ENCODE measurements at regions not wholly inside any gene's neighbourhood (a gene's known extent, or its start where the extent isn't known, plus 50 kb on each side); places are given as distances from the start of the nearest gene placed in this dataset.
"Not testable (repeated sequence)": the region's sequence is repeated elsewhere in the genome, so short reads cannot be mapped to it uniquely, and the experiment has no call there.

DNA sequence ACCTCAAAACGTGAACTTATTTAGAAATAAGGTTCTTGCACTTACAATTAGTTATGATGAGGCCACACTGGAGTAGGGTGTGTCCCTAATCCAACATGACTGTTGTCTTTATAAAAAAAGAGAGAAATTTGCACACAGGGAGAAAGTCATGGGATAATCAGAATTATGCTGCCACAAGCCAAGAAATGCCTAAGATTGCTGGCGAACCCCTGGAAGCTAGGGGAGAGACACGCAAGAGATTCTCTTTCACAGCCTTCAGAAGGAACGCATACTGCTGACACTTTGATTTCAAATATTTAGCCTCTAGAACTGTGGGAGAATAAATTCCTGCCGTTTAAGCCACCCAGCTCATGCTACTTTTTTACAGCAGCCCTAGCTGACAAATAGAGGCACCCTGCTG is 138.3 kb downstream of the CCDC71L start:
- DNase-seq: no peak

DNA sequence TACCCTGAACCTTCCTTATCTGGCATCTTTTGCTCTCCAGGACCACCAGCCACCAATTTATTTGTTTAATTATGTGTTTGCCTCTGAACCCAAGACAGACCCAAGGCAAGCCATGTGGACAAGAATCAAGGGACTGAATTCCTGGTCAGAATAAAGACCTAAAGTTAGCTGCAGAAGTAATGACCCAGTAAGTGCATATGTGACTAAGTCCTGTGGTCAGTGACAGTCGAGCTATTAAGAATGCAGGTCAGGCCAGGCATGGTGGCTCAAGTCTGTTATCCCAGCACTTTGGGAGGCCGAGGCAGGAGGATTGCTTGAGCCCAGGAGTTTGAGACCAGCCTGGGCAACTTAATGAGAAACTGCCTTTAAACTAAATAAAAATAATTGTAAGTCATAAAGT is 139.4 kb downstream of the CCDC71L start:
- no peak for DNase-seq

DNA sequence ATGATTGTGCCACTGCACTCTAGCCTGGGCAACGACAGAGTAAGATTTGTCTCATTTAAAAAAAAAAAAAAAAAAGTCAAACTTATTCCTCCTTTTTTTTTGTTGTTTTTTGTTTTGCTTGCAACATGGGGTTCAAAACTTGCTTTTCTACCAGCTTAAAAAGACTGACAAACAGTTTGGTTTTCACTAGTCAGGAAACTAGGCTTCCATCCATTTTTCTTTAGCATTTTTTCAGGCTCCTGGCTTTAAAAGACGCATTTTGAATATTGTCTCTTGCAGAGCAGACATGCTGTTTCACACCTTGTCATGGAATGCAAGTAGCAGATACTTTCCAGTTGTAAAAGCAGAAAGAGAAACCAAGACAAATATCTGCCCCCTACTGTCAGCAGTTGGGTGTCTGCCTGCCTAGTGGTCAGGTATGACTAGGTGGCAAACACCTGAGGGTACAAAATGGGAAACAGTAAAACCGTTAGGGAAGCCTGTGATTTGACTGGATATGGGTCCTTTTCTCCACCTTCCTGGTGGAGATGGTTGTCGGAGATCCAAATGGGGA is 139.9 kb downstream of the CCDC71L start:
- DNase-seq: no peak

DNA sequence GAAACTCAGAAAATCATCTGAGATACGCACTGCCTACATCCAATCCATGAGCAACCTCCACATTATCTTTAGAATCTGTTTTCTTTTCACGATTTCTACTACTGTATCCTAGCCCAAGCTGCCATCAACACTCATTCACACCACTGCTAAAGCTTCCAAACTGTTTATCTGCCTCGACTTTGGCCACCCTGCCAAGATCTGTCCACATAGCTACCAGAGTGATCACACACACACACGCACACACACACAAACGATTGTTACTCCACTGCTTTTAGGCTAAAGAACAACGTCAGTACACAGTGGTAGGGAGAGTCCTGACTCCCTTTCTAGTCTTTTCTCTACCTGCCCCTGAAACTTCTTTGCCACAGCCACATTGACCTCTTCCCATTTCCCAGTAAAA is 142.0 kb downstream of the CCDC71L start:
- DNase-seq: no peak

DNA sequence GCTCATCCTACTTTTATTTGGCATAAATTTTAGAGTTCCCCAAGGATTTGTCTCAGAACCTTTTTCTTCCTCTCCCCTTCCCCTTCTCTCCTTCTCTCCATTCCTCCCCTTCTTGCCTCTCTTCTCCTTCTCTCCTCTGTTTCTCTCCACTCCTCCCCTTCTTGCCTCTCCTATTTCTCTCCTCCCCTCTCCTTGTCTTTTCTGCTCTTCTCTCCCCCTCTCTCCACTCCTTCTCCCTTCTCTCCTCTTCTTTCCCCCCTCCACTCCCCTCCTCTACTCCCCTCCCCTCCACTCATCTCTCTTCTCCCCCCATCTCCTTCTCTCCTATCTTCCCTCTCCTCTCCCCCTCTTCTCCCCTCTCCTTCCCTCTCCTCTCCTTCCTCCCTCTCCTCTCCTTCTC is 142.7 kb downstream of the CCDC71L start:
- no peak for DNase-seq

DNA sequence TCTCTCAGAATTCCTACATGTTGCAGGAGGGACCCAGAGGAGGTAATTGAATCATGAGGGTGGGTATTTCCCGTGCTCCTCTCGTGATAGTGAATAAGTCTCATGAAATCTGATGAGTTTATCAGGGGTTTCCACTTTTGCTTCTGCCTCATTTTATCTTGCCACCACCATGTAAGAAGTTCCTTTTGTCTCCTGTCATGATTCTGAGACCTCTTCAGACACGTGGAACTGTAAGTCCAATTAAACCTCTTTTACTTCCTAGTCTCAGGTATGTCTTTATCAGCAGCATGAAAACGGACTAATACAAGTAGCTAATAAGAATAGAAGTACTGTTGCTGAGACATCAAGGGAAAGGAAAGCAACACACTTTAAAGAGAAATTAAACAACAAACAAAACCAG is 143.4 kb downstream of the CCDC71L start:
- no peak for DNase-seq

DNA sequence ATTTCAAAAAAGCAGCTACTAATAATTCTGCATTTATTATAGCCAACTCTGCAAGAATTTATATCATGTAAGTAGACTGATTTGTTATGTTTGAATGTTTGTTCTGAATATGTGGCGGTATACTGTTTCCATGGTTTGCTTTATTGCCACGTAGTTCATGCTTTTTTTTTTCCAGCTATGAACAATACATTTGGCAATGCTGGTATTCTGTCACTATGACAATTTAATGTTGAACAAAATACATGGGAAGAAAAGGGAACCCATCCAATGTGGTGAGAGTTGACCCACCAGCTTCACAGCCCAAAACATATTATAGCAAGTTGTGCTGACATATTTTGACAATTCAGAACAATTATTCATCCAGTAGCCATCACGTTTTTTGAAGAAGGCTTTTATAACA is 145.6 kb downstream of the CCDC71L start:
- DNase-seq: no peak

DNA sequence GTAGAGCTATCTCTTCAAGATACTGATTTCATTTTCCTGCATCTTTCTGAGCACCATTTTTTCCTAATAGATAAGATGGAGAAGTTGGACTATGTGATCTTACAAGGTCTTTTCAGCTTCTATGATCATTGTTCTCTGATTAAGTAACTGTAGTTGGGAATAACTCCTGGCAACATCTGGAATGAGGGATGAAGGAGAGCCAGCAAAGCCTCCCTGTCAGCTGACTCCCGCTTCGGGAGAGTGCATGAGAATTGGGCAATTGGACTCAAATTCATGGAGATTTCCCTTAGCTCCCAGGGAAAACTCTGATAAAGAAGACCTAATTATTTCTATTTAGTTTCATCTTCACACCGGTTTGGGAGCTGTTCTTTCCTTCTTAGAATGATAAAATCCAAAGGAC is 146.1 kb downstream of the CCDC71L start:
- DNase-seq: no peak

DNA sequence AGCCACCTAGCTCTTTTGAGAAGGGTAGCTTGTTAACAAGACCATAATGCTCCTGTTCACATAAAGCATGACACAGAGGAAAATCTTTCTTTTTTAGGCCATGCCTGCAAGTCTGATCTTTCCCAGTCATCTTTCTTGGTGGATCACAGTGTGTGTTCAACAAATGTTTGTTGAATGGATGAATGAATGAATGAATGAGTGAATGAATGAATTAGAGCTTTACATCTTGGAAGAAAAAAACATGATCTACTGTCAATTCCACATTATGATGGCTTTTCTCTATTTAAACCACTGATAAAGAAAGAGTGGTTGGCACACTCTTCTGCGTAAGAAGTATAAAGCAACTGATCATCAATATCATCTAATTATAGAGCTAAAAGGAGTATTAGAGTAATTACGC is 148.7 kb downstream of the CCDC71L start:
- DNase-seq: no peak

DNA sequence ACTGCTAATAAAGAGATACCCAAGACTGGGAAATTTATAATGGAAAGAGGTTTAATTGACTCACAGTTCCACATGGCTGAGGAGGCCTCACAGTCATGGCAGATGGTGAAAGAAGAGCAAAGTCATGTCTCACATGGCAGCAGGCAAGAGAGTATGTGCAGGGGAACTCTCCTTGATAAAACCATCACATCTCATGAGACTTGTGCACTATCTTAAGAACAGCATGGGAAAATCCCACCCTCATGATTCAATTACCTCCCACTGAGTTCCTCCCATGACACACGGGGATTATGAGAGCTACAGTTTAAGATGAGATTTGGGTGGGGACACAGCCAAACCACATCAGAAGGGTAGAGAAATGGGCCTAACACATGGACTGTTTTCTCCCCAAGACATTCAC is 156.3 kb downstream of the CCDC71L start:
- no peak for DNase-seq

DNA sequence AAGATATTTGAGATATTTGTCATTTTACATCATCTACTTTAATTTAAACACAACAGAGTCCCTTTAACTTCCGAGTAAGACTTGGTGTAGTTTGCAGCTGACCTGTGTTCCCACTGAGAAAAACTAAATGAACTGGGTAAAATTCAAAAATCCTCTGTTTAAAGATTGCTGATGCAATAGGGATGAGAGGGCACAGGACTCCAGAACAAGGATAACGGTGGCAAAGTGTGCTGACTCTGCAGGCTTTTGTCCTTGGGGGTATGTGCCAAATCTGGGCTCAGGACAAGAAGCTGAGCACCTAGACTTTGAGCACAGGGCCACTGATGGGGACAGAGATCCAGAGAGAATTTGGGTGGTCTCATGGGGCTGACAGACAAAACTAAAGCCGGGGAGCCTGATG is 156.8 kb downstream of the CCDC71L start:
- no peak for DNase-seq

DNA sequence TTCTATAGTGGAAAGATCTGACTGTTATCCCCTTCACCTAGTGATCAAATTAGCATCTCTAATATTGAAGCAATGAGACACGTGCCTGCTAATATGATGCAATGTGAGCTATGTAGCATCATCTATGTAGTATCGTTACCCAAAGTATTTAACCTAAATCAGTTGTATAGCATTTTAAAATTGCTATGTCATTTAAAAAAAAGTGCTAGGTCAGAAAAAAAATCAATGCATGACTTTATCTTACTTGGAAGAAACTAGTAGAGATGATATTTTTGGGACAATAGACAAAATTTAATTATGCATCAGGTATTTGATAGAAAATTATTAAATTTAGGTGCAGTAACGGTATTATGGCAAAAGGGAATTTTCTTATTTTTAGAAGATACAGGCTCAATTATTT is 157.3 kb downstream of the CCDC71L start:
- no peak for DNase-seq

DNA sequence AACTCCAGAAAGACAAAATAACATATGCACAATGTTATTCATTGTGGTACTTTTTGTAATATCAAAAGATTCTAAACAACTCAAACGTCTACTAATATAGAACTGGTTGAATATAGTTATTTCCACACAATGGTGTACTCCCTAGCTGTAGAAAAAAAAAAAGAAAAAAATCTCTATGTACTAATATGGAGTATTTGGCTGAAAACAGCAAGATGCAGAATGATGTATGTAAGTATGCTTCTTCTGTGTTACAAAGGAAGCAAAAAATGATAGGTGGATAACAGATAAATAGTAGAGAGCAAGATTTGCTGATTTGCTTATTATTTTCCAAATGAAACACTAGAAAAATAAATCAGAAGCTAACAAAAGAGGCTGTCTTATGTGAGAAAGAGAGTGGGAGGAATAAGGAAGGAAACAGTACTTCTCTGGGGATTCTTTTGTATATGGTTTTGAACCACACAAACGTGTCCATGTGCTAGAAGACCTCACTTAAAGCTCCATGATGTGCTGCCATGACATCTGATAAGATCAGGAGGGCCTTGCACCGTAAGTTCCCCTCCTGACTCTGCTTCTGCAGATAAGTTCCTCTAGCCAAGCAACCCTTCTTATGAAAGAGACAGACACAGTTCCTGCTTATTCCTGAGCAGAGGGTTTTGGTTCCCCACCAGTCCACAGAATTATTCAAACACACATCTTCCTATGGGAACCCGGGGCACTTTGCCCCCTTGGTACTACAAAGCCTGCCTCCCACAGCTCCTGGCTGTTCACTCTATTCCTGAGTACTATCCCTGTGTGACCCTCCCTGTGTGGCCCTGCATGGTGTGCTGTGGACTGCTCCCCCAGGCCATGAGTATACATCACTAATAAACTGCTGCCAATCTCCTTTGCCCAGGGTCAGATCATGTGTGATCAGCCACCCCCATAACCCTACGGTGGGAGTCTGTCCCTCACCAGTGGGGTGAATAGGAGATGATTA is 159.1 kb downstream of the CCDC71L start:
- DNase-seq: no peak

DNA sequence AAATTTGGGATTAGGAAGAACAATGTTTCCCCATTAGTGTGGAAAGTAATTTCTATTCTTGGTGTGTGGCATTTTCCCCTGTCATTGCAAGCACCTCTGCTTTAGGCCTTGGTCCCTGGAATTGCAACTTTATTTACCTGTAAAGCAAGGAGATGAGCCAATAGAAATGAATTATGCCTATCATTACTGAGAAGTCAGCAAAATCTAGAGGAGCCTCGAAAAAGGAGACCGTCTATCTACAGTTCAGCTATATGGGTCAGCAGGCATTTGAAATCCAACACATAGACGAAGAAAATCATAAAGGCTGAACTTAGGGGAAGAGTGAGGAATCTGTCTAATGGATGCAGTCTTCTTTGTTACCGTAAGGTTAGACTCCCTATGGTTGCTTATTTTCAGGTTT is 161.1 kb downstream of the CCDC71L start:
- DNase-seq: no peak

DNA sequence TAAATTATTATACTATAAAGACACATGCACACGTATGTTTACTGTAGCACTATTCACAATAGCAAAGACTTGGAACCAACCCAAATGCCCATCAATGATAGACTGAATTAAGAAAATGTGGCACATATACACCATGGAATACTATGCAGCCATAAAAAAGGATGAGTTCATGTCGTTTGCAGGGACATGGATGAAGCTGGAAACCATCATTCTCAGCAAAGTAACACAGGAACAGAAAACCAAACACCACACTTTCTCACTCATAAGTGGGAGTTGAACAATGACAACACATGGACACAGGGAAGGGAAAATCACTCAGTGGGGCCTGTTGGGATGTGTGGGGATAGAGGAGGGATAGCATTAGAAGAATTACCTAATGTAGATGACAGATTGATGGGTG is 163.0 kb downstream of the CCDC71L start:
- not testable (repeated sequence) for DNase-seq

DNA sequence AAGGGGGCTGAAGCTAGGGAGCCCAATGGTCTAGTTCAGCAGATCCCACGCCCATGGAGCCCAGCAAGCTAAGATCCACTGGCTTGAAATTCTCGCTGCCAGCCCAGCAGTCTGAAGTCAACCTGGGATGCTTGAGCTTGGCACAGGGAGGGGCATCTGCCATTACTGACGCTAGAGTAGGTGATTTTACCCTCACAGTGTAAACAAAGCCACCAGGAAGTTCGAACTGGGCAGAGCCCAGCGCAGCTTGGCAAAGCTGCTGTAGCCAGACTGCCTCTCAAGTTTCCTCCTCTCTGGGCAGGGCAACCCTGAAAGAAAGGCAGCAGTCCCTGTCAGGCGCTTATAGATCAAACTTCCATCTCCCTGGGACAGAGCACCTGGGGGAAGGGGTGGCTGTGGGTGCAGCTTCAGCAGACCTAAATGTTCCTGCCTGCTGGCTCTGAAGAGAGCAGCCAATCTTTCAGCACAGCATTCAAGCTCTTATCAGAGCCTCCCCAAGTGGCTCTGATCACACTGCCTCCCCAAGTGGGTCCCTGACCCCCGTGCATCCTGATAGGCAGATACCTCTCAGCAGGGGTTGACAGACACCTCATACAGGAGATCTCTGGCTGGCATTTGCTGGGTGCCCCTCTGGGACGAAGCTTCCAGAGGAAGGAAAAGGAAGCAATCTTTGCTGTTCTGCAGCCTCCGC is 167.8 kb downstream of the CCDC71L start:
- DNase-seq: no peak

DNA sequence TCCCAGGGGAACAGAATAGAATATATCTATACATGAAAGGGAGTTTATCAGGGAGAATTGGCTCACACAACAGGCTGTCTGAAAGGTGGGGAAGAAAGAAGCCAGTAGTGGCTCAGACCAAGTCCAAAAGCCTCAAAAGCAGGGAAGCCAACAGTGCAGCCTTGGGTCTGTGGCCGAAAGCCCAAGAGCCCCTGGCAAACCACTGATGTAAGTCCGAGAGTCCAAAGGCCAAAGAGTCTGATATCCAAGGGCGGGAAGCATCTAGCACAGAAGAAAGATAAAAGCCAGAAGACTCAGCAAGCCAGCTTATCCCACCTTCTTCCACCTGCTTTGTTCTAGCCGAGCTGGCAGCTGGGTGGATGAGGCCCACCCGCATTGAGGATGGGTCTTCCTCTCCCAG is 172.5 kb downstream of the CCDC71L start:
- DNase-seq: no peak

DNA sequence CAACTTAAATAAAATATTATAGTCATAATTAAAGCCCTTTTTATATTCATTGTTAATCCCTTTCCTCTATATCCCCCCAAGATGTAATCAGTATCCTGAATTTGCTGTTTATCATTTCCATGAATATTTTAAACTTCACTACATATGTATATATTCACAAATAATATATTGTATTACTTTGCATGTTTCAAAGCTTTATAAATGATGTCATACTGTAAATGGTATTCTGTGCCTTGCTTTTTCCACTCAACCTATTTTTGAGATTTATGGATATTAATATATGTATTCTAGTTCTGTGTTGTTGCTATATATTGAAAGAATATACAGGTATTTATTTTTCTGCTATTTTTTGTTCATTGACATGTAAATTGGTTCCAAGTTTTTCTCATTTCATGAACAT is 173.1 kb downstream of the CCDC71L start:
- DNase-seq: no peak

DNA sequence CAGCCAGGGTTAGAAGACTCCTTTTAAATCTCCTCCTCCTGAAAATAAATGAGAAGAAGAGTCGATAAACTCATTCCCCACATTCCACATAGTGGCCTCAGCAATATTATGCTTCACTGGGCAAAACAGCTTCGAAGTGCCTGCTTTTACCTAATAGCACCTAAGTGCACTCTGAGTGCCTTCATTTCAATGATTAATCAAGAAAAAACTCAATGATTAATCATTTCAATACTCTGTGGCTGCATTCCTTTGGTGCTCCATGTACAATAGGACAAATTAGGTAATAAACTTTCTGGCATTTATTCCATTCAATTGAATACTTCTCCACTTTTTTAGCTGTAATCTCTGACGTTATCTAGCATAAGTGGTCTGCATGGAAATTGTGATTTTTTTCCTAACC is 174.6 kb downstream of the CCDC71L start:
- DNase-seq: no peak

DNA sequence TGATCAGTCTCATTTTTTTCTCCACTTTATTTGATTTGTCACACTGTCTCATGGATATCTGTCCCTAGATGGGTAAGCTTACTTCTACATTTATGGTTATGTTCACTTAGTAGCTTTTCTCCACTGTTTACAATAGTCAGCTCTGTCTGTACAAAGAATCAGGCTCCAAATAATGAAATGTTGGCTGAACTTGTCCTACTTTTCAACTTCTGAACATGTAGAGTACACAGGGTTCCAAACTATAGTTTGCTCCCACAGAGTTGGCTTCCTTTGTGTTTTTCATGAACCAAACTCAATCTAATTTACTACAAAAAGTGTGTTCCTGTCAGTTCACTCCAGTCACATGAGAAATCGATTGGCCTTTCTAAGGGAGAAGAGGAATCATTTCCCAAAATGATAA is 175.0 kb downstream of the CCDC71L start:
- no peak for DNase-seq

DNA sequence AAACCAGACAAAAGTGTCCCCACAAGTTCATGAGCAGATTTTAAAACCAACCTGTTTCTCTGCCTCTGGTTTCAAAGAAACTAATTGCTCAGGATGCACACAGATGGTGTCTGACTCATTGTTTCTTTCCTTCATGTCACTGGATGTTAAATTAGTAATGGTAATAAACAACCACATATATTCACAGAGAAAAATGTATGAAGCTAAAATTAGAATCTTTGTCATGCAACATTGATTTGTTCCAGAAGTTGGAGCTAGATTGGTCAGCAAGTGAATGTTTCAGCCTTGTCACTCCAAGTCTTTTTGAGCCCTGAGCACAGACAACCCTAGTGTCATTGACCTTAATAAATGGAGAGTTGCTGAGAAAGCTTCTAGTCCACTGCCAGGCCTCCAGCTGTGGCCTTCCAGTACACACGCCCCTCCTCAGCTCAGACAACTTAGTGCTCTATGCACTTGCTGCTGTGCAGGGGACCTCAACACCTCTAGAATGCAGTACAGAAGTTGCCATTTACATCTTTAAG is 175.9 kb downstream of the CCDC71L start:
- no peak for DNase-seq

DNA sequence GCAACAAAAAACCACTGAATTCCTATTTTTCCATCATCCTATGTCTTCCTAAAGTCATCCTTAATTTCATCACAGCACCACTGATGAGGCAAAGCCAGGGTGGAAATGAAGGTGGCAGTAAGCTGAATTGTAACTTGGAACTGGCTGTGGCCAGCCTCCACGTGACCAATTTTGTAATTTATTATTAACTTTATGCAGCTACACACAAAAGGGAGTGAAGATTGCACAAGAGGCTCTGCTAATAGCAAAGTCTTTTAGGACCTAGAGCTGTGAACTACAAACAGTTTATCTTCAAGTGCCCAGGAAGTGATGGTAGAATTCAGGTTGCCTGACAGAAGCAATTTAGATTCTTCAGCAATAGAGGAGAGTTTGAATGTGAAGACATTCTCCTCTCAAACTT is 176.4 kb downstream of the CCDC71L start:
- no peak for DNase-seq

DNA sequence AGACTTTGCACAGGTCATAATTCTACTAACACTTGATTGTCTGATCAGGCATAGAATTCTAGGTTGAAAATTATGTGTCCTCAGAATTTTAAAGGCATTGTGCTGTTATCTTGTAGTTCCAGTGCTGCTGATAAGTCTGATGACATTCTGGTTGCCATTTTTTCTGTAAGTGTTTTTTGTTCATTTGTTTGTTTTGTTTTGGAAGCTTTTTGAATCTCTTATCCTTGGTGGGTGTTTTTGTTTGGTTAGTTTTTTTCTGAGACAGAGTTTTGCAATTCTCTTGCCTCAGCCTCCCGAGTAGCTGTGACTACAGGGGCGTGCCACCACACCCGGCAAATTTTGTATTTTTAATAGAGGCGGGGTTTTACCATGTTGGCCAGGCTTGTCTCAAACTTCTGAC is 178.9 kb downstream of the CCDC71L start:
- DNase-seq: no peak

DNA sequence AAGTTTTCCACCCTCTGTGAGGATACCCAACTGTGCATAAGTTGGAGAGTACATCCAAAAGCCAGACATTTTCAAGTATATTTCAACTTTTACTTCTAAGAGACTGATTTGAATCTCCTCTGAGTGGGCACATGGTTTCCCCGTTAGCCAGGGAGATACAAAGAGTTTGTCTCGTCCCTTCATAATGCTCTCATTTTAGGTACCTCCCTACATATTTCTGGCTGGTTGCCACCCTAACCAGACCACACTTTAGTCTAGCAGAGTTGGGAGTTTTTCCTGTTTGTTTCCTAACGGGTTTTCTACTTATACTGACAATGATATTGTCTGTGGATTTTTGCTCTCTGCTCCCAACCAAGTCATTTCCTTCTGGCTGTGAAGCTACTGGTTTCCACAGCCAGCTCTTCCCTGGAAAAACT is 180.3 kb downstream of the CCDC71L start:
- DNase-seq: no peak
